GM19452 (cell line): ENCODE measurements at regions not wholly inside any gene's neighbourhood (a gene's known extent, or its start where the extent isn't known, plus 50 kb on each side); places are given as distances from the start of the nearest gene placed in this dataset.

Source experiments
- ATAC-seq: cut with Tn5 transposase; IDR thresholded peaks from one replicate; pipeline ENCODE4 v1.9.1; 2021; ENCODE audit not compliant: unreplicated experiment

GRCh38 chr20:2236256-2236655, 59.5 kb upstream of the TGM3 start:
- no peak for ATAC-seq

- no peak for ATAC-seq
These were observed 58.7 kb upstream of the TGM3 start for GRCh38 chr20:2237059-2237458.

GRCh38 chr20:2238601-2239000, 57.2 kb upstream of the TGM3 start:
- no peak for ATAC-seq

GRCh38 chr20:2240835-2241234, 55.0 kb upstream of the TGM3 start:
- no peak for ATAC-seq

DNA sequence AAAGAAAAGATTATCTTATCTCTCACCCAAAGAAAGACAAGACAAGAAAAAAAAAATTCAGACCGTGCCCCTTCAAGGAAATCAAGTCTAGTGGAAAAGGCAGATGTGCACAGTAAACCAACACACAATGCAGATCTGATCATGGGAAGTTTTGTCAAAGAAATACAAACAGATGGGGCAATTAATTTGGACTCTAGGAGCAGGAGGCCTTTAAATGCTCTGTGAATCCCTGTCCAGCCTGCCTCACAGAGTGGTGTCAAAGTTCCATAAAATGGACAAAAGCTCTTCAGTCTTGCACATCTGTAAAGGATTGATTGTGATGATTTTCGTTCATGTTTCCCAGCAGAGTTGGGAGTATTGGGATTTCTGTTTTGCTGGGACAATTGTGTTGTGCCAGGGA, 53.1 kb upstream of the TGM3 start:
- ATAC-seq: no peak

GRCh38 chr20:2244523-2244922, 51.3 kb upstream of the TGM3 start:
- ATAC-seq: no peak

- ATAC-seq: no peak
These were observed 50.8 kb upstream of the TGM3 start for GRCh38 chr20:2244993-2245392.

- ATAC-seq: no peak
These were observed 50.2 kb upstream of the TGM3 start for GRCh38 chr20:2245637-2246036.
